Type B pancreatic cell (in vitro differentiated cells): ENCODE measurements at regions not wholly inside any gene's neighbourhood (a gene's known extent, or its start where the extent isn't known, plus 50 kb on each side); places are given as distances from the start of the nearest gene placed in this dataset.

Experiments used
- DNase-seq: peaks from one replicate; pipeline ENCODE4 v3.0.0; 2021; ENCODE audit warnings: mixed read lengths; ENCODE audit not compliant: unreplicated experiment; ENCODE audit errors: extremely low spot score
- H3K27ac Mint-ChIP-seq: 2 replicates; pipeline ENCODE4 v1.8.0; 2021; ENCODE audit warnings: mild to moderate bottlenecking, mixed read lengths
- H3K27me3 Mint-ChIP-seq: 2 replicates; pipeline ENCODE4 v1.8.0; 2021; ENCODE audit warnings: mixed read lengths
- H3K36me3 Mint-ChIP-seq: 2 replicates; pipeline ENCODE4 v1.8.0; 2021; ENCODE audit warnings: mixed read lengths
- H3K4me1 Mint-ChIP-seq: one replicate; pipeline ENCODE4 v1.8.0; 2021; ENCODE audit warnings: mixed read lengths; ENCODE audit not compliant: unreplicated experiment
- H3K4me3 Mint-ChIP-seq: 2 replicates; pipeline ENCODE4 v1.8.0; 2021; ENCODE audit warnings: mild to moderate bottlenecking, mixed read lengths
- H3K9me3 Mint-ChIP-seq: 2 replicates; pipeline ENCODE4 v1.8.0; 2021; ENCODE audit warnings: mixed read lengths
- TF ChIP-seq, protein P1 (sequence below): fragments of 200-600 bp; sonication (generic); conservative IDR thresholded peaks from 2 replicates; pipeline ENCODE4 v1.5.0; 2021; ENCODE audit warnings: antibody characterized with exemption, mild to moderate bottlenecking

DNA sequence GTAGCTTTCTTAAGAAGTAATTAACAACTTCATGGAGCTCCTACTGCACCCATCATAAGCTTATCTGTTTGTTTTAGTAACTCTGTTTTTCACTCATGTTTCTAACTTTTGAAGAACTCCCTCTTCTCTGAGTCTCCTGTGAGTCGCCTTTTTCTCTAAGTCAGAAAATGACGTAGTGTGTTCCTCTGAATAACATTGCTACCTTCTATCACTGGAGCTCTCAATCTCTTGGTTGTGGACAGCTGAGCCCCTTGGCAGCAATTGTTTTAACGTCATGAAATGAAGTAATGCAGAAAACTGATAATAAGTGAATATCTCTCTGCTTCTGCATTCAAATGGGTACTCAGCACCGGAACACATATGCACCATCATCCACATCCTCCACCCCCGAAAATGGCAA lies 433.3 kb upstream of the SALL3 start:
- TF ChIP-seq, protein P1, sequence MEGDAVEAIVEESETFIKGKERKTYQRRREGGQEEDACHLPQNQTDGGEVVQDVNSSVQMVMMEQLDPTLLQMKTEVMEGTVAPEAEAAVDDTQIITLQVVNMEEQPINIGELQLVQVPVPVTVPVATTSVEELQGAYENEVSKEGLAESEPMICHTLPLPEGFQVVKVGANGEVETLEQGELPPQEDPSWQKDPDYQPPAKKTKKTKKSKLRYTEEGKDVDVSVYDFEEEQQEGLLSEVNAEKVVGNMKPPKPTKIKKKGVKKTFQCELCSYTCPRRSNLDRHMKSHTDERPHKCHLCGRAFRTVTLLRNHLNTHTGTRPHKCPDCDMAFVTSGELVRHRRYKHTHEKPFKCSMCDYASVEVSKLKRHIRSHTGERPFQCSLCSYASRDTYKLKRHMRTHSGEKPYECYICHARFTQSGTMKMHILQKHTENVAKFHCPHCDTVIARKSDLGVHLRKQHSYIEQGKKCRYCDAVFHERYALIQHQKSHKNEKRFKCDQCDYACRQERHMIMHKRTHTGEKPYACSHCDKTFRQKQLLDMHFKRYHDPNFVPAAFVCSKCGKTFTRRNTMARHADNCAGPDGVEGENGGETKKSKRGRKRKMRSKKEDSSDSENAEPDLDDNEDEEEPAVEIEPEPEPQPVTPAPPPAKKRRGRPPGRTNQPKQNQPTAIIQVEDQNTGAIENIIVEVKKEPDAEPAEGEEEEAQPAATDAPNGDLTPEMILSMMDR, result no peak
- H3K27ac Mint-ChIP-seq, result no peak overlapping the region
- H3K36me3 Mint-ChIP-seq, result peaks cover 4% of the 10 kb centered on the region
- peaks cover 14% of the 10 kb centered on the region for H3K4me1 Mint-ChIP-seq
- H3K4me3 Mint-ChIP-seq, result no peak overlapping the region
- DNase-seq, result no peak
- H3K27me3 Mint-ChIP-seq, result peaks cover 8% of the 10 kb centered on the region
- H3K9me3 Mint-ChIP-seq, result no peaks in the 10 kb centered on the region

DNA sequence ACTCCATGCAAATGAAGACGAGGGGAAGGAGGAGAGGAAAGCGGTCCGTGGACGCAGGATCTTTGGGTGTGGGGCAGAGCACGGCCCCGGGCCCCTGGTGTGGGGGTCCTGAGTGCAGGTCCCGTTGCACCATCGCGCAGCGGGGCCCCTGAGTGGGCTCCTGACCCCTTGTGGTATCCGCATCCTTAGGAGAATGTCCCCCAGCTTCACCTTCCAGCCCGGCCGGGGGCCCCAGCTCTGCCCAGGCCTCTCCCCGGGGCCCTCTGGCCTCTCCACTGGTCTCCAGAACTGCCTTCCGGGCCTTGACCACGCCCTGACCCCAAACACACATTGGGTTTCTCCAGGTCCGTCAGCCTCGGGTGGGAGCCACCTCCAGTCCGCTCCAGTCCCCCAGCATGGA lies 431.8 kb upstream of the SALL3 start:
- Mint-ChIP-seq H3K27me3 (no peaks in the 10 kb centered on the region), H3K4me3 (no peak overlapping the region), H3K4me1 (no peaks in the 10 kb centered on the region), H3K36me3 (peaks cover 4% of the 10 kb centered on the region), H3K27ac (no peak overlapping the region), H3K9me3 (no peaks in the 10 kb centered on the region)
- no peak for DNase-seq
- TF ChIP-seq, protein P1, result no peak

- Mint-ChIP-seq H3K9me3 (no peaks in the 10 kb centered on the region), H3K4me1 (no peaks in the 10 kb centered on the region), H3K27ac (no peak overlapping the region), H3K36me3 (peaks cover 4% of the 10 kb centered on the region), H3K27me3 (no peaks in the 10 kb centered on the region), H3K4me3 (no peak overlapping the region)
- TF ChIP-seq, protein P1, result no peak
- no peak for DNase-seq
Measured at GRCh38 chr18:78548261-78549058, 431.2 kb upstream of the SALL3 start.

- no peaks in the 10 kb centered on the region for H3K27me3 Mint-ChIP-seq
- H3K4me1 Mint-ChIP-seq, result no peaks in the 10 kb centered on the region
- no peak overlapping the region for H3K27ac Mint-ChIP-seq
- H3K4me3 Mint-ChIP-seq, result no peak overlapping the region
- no peak for DNase-seq
- TF ChIP-seq, protein P1, result no peak
- no peaks in the 10 kb centered on the region for H3K9me3 Mint-ChIP-seq
- peaks cover 4% of the 10 kb centered on the region for H3K36me3 Mint-ChIP-seq
Measured at GRCh38 chr18:78549971-78550370, 429.6 kb upstream of the SALL3 start.

GRCh38 chr18:78554944-78555608 lies 424.5 kb upstream of the SALL3 start:
- H3K4me1 Mint-ChIP-seq, result no peaks in the 10 kb centered on the region
- no peak overlapping the region for H3K27ac Mint-ChIP-seq
- H3K27me3 Mint-ChIP-seq, result peaks cover 7% of the 10 kb centered on the region
- H3K4me3 Mint-ChIP-seq, result no peak overlapping the region
- no peaks in the 10 kb centered on the region for H3K36me3 Mint-ChIP-seq
- no peak for DNase-seq
- no peaks in the 10 kb centered on the region for H3K9me3 Mint-ChIP-seq
- TF ChIP-seq, protein P1, result no peak
